Upper lobe of left lung (tissue), 4 donors: ENCODE measurements at regions not wholly inside any gene's neighbourhood (a gene's known extent, or its start where the extent isn't known, plus 50 kb on each side); places are given as distances from the start of the nearest gene placed in this dataset.

Experiments
- CTCF ChIP-seq, 6 experiments: fragments of 450-650 bp in 4 of 6; fragments of 200-600 bp in 2 of 6; sonication (generic) in 2 of 6; IDR thresholded peaks; one replicate each; pipeline ENCODE4 v1.5.1; 2016 to 2019; ENCODE audit warnings: antibody characterized with exemption in 6 of 6
- POLR2A ChIP-seq, 4 donors: fragments of 450-650 bp; IDR thresholded peaks; one replicate each; pipeline ENCODE4 v1.5.1; 2016 to 2017; ENCODE audit warnings: antibody characterized with exemption in 4 of 4, mild to moderate bottlenecking in 2 of 4

GRCh38 chr4:147034372-147034771, 88.7 kb upstream of the TTC29 start:
- TF ChIP-seq CTCF (IDR thresholded peaks at IDR 0.05): no peak
- TF ChIP-seq POLR2A (IDR thresholded peaks at IDR 0.05): no peak
